Ascending aorta (tissue), 2 donors: ENCODE measurements at regions not wholly inside any gene's neighbourhood (a gene's known extent, or its start where the extent isn't known, plus 50 kb on each side); places are given as distances from the start of the nearest gene placed in this dataset.
"Not testable (repeated sequence)": the region's sequence is repeated elsewhere in the genome, so short reads cannot be mapped to it uniquely, and the experiment has no call there.

Source experiments
- DNase-seq, 2 donors: peaks; one replicate each; pipeline ENCODE4 v3.0.0-alpha.2; 2019; ENCODE audit warnings: low spot score in 2 of 2
- H3K27ac ChIP-seq, 2 donors: fragments of 200-600 bp; sonication (generic); one replicate each; pipeline ENCODE4 v1.5.1; 2016 to 2017; ENCODE audit warnings: mild to moderate bottlenecking in 1 of 2
- H3K27me3 ChIP-seq: fragments of 200-600 bp; sonication (generic); one replicate; pipeline ENCODE4 v1.5.1; 2017
- H3K36me3 ChIP-seq, 2 donors: fragments of 200-600 bp; sonication (generic); one replicate each; pipeline ENCODE4 v1.5.1; 2016
- H3K4me1 ChIP-seq, 2 donors: fragments of 200-600 bp; sonication (generic); one replicate each; pipeline ENCODE4 v1.5.1; 2016 to 2017; ENCODE audit warnings: mild to moderate bottlenecking in 1 of 2
- H3K4me3 ChIP-seq, 2 donors: fragments of 200-600 bp; sonication (generic); one replicate each; pipeline ENCODE4 v1.5.1; 2016 to 2017; ENCODE audit warnings: mild to moderate bottlenecking in 1 of 2
- H3K9me3 ChIP-seq, 2 donors: fragments of 200-600 bp; sonication (generic); one replicate each; pipeline ENCODE4 v1.5.1; 2016
- intact Hi-C: fragments of 100-400 bp; cut with DNase I; formaldehyde crosslinking; loops from one replicate; pipeline ENCODE4 v1.15.1; 2023
- TF ChIP-seq, protein P1 (sequence below), 3 experiments: fragments of 200-600 bp in 2 of 3; fragments of 450-650 bp in 1 of 3; sonication (generic) in 2 of 3; IDR thresholded peaks; one replicate each; pipeline ENCODE4 v1.5.1; 2016 to 2019; ENCODE audit warnings: antibody characterized with exemption in 3 of 3, mild to moderate bottlenecking in 1 of 3, moderate library complexity in 1 of 3

GRCh38 chr5:27124590-27124989, 86.2 kb upstream of the CDH9 start:
- Histone ChIP-seq H3K4me3 (no peak overlapping the region), H3K4me1 (no peaks in the 10 kb centered on the region), H3K27me3 (no peaks in the 10 kb centered on the region), H3K36me3 (no peaks in the 10 kb centered on the region), H3K27ac (no peak overlapping the region), H3K9me3 (no peaks in the 10 kb centered on the region)
- DNase-seq = no peak
- intact Hi-C loops = no loop called here
- TF ChIP-seq, protein P1, sequence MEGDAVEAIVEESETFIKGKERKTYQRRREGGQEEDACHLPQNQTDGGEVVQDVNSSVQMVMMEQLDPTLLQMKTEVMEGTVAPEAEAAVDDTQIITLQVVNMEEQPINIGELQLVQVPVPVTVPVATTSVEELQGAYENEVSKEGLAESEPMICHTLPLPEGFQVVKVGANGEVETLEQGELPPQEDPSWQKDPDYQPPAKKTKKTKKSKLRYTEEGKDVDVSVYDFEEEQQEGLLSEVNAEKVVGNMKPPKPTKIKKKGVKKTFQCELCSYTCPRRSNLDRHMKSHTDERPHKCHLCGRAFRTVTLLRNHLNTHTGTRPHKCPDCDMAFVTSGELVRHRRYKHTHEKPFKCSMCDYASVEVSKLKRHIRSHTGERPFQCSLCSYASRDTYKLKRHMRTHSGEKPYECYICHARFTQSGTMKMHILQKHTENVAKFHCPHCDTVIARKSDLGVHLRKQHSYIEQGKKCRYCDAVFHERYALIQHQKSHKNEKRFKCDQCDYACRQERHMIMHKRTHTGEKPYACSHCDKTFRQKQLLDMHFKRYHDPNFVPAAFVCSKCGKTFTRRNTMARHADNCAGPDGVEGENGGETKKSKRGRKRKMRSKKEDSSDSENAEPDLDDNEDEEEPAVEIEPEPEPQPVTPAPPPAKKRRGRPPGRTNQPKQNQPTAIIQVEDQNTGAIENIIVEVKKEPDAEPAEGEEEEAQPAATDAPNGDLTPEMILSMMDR (IDR thresholded peaks at IDR 0.05) = no peak

GRCh38 chr5:27119736-27120321, 81.4 kb upstream of the CDH9 start:
- H3K4me3 ChIP-seq, H3K4me1 ChIP-seq, H3K27me3 ChIP-seq, intact Hi-C loops, H3K9me3 ChIP-seq, DNase-seq, H3K36me3 ChIP-seq, H3K27ac ChIP-seq: not testable (repeated sequence)

- no peak overlapping the region for H3K27ac ChIP-seq
- no peak overlapping the region for H3K4me3 ChIP-seq
- intact Hi-C loops = no loop called here
- H3K9me3 ChIP-seq = no peaks in the 10 kb centered on the region
- DNase-seq = no peak
- no peaks in the 10 kb centered on the region for H3K36me3 ChIP-seq
- TF ChIP-seq, protein P1 (IDR thresholded peaks at IDR 0.05) = no peak
- H3K27me3 ChIP-seq = no peaks in the 10 kb centered on the region
- H3K4me1 ChIP-seq = no peaks in the 10 kb centered on the region
Measured at GRCh38 chr5:27103486-27103885, 65.1 kb upstream of the CDH9 start.

DNA sequence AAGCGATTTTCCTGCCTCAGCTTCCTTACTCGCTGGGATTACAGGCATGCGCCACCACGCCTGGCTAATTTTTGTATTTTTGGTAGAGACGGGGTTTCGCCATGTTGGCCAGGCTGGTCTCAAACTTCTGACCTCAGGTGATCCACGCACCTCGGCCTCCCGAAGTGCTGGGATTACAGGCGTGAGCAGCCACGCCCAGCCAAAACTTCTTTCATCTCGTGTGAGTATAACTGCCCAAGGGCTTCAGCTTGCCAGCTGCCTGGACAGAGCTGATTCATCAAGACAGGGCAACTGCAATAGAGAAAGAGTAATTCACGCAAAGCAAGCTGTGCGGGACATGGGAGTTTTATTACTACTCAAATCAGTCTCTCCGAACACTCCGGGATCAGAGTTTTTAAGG, 57.4 kb upstream of the CDH9 start:
- H3K27me3 ChIP-seq, DNase-seq, H3K9me3 ChIP-seq, H3K36me3 ChIP-seq, H3K4me3 ChIP-seq, H3K4me1 ChIP-seq, intact Hi-C loops, H3K27ac ChIP-seq: not testable (repeated sequence)

- no peaks in the 10 kb centered on the region for H3K27me3 ChIP-seq
- no peaks in the 10 kb centered on the region for H3K4me1 ChIP-seq
- H3K4me3 ChIP-seq = no peak overlapping the region
- TF ChIP-seq, protein P1 (IDR thresholded peaks at IDR 0.05) = no peak
- no peaks in the 10 kb centered on the region for H3K36me3 ChIP-seq
- intact Hi-C loops = no loop called here
- no peak for DNase-seq
- no peaks in the 10 kb centered on the region for H3K9me3 ChIP-seq
- H3K27ac ChIP-seq = no peak overlapping the region
Measured at GRCh38 chr5:27093279-27093678, 54.9 kb upstream of the CDH9 start.

GRCh38 chr5:27091858-27092257, 53.5 kb upstream of the CDH9 start:
- DNase-seq = no peak
- Histone ChIP-seq H3K9me3 (no peaks in the 10 kb centered on the region), H3K27me3 (no peaks in the 10 kb centered on the region), H3K36me3 (no peaks in the 10 kb centered on the region), H3K4me1 (no peaks in the 10 kb centered on the region), H3K4me3 (no peak overlapping the region), H3K27ac (no peak overlapping the region)
- TF ChIP-seq, protein P1 (IDR thresholded peaks at IDR 0.05) = no peak
- intact Hi-C loops = no loop called here

GRCh38 chr5:27088822-27089221, 50.4 kb upstream of the CDH9 start:
- H3K27me3 ChIP-seq, H3K9me3 ChIP-seq, intact Hi-C loops, H3K36me3 ChIP-seq, H3K4me1 ChIP-seq, DNase-seq, H3K4me3 ChIP-seq, H3K27ac ChIP-seq: not testable (repeated sequence)
